ENCODE measurements at regions not wholly inside any gene's neighbourhood (a gene's known extent, or its start where the extent isn't known, plus 50 kb on each side); places are given as distances from the start of the nearest gene placed in this dataset.

DNA sequence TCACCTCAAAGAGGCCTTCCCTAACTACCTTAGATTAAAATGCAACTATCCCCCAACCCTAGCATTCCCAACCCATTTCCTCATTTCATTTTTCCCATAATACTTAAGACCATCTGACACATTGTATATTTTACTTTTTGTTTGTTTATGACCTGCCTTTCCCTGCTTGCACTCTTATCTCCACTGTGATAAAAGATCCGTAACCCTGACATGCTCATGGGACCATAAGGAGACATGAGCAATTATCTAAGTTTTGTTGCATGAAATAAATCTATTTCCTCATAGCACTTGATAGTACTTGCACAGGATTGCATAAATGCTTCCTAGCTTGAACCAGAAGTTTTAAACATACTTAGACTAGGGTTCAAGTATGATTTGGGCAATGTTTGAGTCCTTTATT lies 323.7 kb downstream of the NPR3 start:
- Histone ChIP-seq H3K27ac (ENCODE audit: poor library complexity, severe bottlenecking) (no peak overlapping the region), H3K27me3 (ENCODE audit: insufficient read depth, poor library complexity, severe bottlenecking) (no peaks in the 10 kb centered on the region), H3K9me3 (ENCODE audit: severe bottlenecking) (no peaks in the 10 kb centered on the region), H3K4me3 (ENCODE audit: severe bottlenecking) (no peak overlapping the region), H3K4me1 (ENCODE audit: insufficient read depth, poor library complexity, severe bottlenecking) (no peaks in the 10 kb centered on the region), H3K36me3 (ENCODE audit: low read depth) (no peaks in the 10 kb centered on the region)
- TF ChIP-seq, protein P1, sequence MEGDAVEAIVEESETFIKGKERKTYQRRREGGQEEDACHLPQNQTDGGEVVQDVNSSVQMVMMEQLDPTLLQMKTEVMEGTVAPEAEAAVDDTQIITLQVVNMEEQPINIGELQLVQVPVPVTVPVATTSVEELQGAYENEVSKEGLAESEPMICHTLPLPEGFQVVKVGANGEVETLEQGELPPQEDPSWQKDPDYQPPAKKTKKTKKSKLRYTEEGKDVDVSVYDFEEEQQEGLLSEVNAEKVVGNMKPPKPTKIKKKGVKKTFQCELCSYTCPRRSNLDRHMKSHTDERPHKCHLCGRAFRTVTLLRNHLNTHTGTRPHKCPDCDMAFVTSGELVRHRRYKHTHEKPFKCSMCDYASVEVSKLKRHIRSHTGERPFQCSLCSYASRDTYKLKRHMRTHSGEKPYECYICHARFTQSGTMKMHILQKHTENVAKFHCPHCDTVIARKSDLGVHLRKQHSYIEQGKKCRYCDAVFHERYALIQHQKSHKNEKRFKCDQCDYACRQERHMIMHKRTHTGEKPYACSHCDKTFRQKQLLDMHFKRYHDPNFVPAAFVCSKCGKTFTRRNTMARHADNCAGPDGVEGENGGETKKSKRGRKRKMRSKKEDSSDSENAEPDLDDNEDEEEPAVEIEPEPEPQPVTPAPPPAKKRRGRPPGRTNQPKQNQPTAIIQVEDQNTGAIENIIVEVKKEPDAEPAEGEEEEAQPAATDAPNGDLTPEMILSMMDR (IDR thresholded peaks at IDR 0.05; ENCODE audit: poor library complexity, severe bottlenecking): no peak
- DNase-seq (ENCODE audit: low spot score) (no peak), ATAC-seq (ENCODE audit: low read depth) (no peak)

DNA sequence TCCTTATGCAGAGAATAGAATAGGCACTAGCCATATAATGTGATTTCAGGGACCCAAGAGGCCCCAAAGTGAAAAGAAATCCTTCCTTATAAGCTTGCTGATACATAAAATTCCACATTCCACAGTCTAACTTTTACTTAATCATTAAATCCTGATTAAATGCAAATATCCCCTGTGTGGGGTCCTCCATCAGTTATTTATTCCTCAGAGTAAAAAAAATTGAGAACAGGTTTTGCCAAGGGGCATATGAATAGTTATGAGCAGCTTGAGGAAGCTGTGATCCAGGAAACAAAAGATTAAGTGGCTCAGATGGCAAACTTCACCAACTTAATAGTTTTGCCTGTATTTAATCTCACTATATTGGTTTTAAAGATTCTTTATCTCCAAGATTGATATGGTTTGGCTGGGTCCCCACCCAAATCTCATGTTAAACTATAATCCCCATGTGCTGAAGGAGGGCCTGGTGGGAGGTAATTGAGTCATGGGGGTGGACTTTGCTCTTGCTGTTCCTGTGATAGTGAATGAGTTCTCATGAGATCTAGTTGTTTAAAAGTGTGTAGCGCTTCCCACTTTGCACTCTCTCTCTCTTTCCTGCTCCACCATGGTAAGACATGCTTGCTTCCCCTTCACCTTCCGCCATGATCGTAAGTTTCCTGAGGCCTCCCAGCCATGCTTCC lies 324.9 kb downstream of the NPR3 start:
- no peak overlapping the region for H3K27ac ChIP-seq (ENCODE audit: poor library complexity, severe bottlenecking)
- no peaks in the 10 kb centered on the region for H3K4me1 ChIP-seq (ENCODE audit: insufficient read depth, poor library complexity, severe bottlenecking)
- TF ChIP-seq, protein P1 (IDR thresholded peaks at IDR 0.05; ENCODE audit: poor library complexity, severe bottlenecking): no peak
- no peaks in the 10 kb centered on the region for H3K36me3 ChIP-seq (ENCODE audit: low read depth)
- H3K4me3 ChIP-seq (ENCODE audit: severe bottlenecking): no peak overlapping the region
- no peak for ATAC-seq (ENCODE audit: low read depth)
- no peak for DNase-seq (ENCODE audit: low spot score)
- H3K27me3 ChIP-seq (ENCODE audit: insufficient read depth, poor library complexity, severe bottlenecking): no peaks in the 10 kb centered on the region
- peaks cover 2% of the 10 kb centered on the region for H3K9me3 ChIP-seq (ENCODE audit: severe bottlenecking)

DNA sequence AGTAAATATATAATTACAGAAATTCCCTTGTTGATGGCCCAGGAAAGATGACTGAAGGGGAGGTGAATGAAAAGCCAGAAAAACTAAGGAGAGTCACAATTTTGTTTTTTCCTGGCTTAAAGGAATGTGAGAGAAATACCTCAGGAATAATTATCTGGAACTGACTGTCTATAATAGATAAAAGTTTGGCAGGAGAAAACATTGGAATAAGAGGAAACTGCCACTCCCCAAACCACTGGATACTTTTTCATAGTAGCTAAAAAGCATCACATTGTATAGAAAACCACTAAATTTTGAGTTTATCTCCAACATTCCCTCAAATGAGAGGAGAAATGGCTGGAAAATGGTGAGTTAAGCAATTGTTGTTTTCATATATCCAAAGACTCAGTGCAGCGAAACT lies 326.0 kb downstream of the NPR3 start:
- Histone ChIP-seq H3K27me3 (ENCODE audit: insufficient read depth, poor library complexity, severe bottlenecking) (no peaks in the 10 kb centered on the region), H3K9me3 (ENCODE audit: severe bottlenecking) (peaks cover 2% of the 10 kb centered on the region), H3K36me3 (ENCODE audit: low read depth) (no peaks in the 10 kb centered on the region), H3K4me1 (ENCODE audit: insufficient read depth, poor library complexity, severe bottlenecking) (no peaks in the 10 kb centered on the region), H3K27ac (ENCODE audit: poor library complexity, severe bottlenecking) (no peak overlapping the region), H3K4me3 (ENCODE audit: severe bottlenecking) (no peak overlapping the region)
- TF ChIP-seq, protein P1 (IDR thresholded peaks at IDR 0.05; ENCODE audit: poor library complexity, severe bottlenecking): no peak
- ATAC-seq (ENCODE audit: low read depth) (no peak), DNase-seq (ENCODE audit: low spot score) (no peak)

DNA sequence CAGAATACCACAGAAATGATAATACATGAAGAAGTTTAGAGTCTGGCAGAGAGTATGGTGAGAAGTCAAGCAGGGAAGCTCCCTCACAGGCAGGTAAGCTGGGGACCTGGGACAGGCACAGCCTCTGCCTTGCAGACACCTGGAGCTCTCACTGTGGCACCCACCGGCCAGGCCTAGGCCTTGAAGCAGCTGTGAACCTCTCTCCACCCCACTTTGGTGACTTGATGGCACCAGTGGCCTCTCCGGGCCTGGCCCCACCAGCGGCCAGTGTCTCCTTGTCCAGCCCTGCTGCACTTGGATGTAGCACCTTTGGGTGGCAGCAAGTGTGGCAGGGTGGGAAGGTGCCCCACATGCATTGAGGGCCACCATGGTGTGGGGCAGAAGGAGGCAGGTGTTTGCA lies 330.5 kb downstream of the NPR3 start:
- ATAC-seq (ENCODE audit: low read depth) (no peak), DNase-seq (ENCODE audit: low spot score) (no peak)
- Histone ChIP-seq H3K36me3 (ENCODE audit: low read depth) (no peaks in the 10 kb centered on the region; the same call in 1 of the 2 replicates), H3K4me1 (ENCODE audit: insufficient read depth, poor library complexity, severe bottlenecking) (no peaks in the 10 kb centered on the region), H3K4me3 (ENCODE audit: severe bottlenecking) (no peak overlapping the region), H3K9me3 (ENCODE audit: severe bottlenecking) (peaks cover 2% of the 10 kb centered on the region), H3K27me3 (ENCODE audit: insufficient read depth, poor library complexity, severe bottlenecking) (no peaks in the 10 kb centered on the region), H3K27ac (ENCODE audit: poor library complexity, severe bottlenecking) (no peak overlapping the region)
- TF ChIP-seq, protein P1 (IDR thresholded peaks at IDR 0.05; ENCODE audit: poor library complexity, severe bottlenecking): no peak

DNA sequence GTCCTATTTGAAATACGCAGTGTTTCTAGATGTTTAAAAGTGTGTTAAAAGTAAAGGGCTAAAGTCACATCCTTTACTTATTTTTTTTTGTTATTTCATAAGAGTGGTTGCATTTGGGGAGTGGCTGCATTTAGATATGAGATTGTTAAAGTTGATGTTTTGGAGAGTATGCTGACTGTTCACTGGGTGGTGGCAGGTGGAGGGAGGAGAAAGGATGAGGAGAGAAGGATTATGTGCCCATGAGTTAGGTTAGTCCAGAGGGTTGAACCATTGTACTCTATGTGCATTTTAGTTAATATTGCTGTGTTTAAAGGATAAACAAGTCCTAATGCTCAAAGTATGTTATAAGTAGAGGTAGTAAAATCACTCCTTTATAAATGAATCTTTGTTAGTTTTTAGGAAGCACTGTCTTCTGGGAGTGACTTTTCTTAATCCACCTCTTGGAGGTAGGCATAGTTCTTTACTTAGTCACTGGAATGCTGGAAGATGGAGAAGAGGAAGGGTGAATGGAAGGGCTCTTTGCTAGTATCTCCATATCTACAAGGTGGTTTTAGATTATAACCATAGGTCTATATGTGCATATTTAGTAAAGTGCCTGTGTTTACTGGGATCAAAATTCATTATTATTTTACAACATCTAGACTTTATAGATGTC lies 332.3 kb downstream of the NPR3 start:
- H3K4me3 ChIP-seq (ENCODE audit: severe bottlenecking): no peak overlapping the region
- peaks cover 2% of the 10 kb centered on the region for H3K9me3 ChIP-seq (ENCODE audit: severe bottlenecking)
- H3K27me3 ChIP-seq (ENCODE audit: insufficient read depth, poor library complexity, severe bottlenecking): no peaks in the 10 kb centered on the region
- H3K36me3 ChIP-seq (ENCODE audit: low read depth): no peaks in the 10 kb centered on the region; the same call in 1 of the 2 replicates
- peak overlapping the region; percentile 1 for H3K27ac ChIP-seq (ENCODE audit: poor library complexity, severe bottlenecking)
- TF ChIP-seq, protein P1 (IDR thresholded peaks at IDR 0.05; ENCODE audit: poor library complexity, severe bottlenecking): no peak
- peaks cover 9% of the 10 kb centered on the region for H3K4me1 ChIP-seq (ENCODE audit: insufficient read depth, poor library complexity, severe bottlenecking)
- peak; percentile 75 for ATAC-seq (ENCODE audit: low read depth)
- no peak for DNase-seq (ENCODE audit: low spot score)
